Jurkat, Clone E6-1 (cell line): ENCODE measurements at regions not wholly inside any gene's neighbourhood (a gene's known extent, or its start where the extent isn't known, plus 50 kb on each side); places are given as distances from the start of the nearest gene placed in this dataset.
A peak's percentile ranks its signal among the peaks of the same experiment; 100 is the strongest.

Source experiments
- DNase-seq: peaks from one replicate; pipeline ENCODE4 v3.0.0-alpha.2; 2011; ENCODE audit warnings: low read depth, low spot score
- H3K4me3 ChIP-seq: 2 replicates; pipeline ENCODE4 v1.5.1; 2011; ENCODE audit warnings: mild to moderate bottlenecking, low read length, control low read depth, moderate library complexity

DNA sequence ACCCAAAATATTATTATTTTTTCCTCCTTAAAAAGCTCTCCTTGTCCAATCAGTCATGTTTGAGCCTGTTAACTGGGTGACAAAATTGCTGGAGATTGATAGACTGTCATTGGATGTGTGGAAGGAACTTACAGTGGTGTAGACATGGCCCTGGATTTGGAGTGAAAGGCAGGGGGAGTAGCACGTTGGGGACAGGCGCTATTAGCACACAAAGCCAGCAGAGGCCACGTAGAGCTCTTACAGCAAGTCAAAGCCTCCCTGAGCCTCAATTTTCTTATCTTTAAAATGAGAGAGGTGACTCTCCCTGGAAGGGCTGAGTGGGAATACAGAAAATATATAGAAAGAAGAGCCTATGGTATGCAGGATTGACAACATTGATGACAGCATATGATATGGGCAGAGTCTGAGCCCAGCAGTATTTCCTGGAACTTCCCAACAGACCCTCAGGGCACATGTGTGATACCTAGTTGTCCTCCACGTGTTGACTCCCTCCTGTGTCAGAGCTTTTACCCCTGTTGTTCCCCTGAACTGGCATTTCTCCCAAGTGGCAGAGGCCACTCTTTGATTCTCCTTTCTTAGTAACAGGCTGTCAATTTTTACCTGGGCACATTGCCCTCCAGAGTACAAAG lies 504.9 kb downstream of the VRK1 start:
- DNase-seq = peak; percentile 40
- H3K4me3 ChIP-seq = no peak overlapping the region

DNA sequence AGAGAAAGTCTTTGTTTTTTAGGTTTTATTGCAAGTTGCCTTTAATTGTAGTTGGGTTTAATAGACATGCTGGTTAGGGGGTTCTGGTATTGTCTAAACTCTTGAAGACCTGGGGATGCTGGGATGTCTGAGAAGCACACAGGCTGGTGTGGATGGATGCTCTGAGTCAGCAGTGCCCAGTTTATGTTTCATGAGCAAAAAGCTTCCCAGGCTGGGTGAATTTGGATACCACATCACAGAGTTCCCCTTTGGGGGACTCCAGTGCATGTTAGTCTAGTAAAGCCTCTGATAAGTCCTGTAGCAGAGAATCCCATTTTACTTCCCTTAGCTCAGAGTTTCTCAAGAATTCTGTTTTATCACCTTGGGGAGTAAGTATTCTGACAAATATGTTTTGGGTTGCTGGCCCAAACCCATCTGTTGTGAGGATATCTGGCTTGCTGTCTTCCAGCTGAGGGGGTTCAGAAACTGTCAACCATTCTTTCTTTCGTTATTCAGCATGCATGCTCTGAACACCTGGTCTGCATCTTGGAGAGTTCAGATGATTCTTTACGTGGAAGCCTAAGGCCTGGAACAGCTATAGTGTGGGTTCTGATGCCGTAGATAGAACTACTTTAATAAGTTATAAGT lies 509.1 kb downstream of the VRK1 start:
- no peak overlapping the region for H3K4me3 ChIP-seq
- DNase-seq = no peak

DNA sequence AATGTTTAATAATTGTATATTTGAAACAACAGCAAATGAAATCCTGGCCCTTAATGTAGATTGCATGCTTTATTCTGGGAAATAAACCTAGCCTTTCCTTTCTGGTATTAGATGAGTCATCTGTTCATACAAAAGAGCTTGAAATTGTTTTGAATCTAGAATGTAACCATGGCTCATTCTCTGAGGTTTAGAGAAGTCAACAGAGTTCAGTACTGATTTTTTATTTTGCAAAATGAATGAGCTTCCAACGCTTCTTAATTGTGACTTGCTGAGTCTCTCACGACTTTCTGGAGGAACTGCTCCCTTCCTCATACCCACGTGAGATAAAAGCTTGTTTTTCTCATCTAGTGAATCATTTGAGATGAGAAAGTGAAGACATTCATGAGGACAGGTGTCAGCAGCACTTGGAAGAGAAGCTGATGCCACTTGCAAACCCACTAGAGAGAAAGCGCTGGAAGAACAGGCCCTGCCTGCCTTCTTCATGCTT lies 509.6 kb downstream of the VRK1 start:
- no peak for DNase-seq
- no peak overlapping the region for H3K4me3 ChIP-seq

DNA sequence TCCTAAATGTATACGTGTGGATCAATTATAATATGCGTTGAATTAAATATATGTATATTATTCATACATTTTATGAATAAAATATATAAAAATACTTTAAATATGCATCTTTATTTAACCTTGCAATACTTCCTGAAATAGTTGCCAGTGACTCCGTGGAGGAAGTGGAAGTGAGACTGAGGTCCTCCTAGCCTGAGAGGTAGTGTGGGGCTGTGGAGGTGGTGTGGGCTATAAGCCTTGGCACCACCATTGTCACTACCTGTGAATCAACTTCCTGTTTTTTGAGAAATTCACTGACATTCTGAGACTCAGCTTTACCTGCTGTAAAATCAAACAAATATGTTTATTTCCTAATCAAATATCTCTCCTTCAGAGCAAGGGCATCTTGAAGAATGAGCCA lies 514.2 kb downstream of the VRK1 start:
- no peak for DNase-seq
- no peak overlapping the region for H3K4me3 ChIP-seq

DNA sequence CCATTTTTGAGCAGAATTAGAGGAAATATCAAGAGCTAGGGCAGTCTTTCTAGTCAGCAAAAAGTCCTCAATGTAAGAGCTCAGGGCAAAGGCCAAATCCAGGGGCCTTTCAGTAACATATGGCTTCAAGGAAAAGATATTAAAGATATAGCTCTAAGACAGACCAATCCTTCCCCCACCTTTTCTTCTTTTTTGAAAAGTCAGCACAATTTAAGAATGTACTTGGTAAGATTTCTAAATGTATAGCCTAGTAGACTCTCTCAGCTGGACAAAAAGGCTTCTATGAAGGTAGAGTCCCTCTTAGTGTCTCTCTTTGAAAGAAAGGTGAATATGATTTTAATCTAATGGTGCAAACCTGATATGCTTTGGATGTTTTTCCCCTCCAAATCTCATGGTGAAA lies 515.7 kb downstream of the VRK1 start:
- H3K4me3 ChIP-seq = no peak overlapping the region
- DNase-seq = no peak

DNA sequence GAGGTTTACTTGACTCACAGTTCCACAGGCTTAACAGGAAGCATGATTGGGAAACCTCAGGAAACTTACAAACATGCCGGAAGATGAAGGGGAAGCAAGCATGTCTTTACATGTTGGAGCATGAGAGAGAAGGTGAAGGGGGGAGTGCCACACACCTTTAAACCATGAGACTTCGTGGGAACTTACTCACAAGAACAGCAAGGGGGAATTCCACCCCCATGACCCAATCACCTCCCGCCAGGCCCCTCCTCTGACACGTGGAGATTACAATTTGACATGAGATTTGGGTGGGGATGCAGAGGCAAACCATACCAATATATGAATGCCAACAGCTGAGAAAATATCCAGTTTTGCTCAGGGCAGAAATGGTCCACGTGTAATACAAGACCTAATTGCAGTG lies 518.6 kb downstream of the VRK1 start:
- H3K4me3 ChIP-seq = no peak overlapping the region
- DNase-seq = no peak

DNA sequence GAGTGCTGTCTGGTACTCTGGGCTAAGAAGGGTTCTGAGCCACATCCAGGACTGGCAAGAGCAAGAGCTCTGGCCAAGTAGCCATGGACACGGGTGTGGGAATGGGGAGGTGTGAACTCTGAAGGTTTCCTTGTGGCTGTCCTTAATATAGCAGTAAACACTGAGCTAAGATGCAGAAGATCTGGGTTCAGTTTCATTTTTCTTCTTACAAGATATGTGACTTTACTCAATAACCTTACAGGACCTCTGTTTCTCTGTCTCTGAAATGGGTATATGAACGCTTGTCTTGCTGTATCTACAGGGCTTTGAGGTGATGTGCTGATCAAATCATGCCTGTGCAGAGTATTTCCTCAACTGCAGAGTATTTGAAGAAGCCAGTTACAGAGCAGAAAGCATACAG lies 521.2 kb downstream of the VRK1 start:
- no peak overlapping the region for H3K4me3 ChIP-seq
- no peak for DNase-seq

DNA sequence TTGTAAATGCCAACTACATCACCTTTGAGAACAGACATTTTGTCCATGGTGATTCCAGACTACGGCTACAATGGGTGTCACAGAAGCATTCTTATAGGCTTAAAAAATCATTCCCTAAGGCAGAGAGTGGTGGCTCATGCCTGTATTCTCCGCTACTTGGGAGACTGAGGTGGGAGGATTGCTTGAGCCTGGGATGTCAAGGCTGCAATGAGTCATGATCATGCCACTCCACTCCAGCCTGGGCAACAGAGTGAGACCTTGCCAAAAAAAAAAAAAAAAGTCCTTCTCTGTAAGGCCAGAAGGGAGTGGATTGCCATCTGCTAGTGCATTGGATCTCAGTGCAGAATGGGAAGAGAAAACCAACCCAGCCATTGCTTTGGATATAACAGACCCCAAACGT lies 522.5 kb downstream of the VRK1 start:
- H3K4me3 ChIP-seq = no peak overlapping the region
- DNase-seq = no peak

DNA sequence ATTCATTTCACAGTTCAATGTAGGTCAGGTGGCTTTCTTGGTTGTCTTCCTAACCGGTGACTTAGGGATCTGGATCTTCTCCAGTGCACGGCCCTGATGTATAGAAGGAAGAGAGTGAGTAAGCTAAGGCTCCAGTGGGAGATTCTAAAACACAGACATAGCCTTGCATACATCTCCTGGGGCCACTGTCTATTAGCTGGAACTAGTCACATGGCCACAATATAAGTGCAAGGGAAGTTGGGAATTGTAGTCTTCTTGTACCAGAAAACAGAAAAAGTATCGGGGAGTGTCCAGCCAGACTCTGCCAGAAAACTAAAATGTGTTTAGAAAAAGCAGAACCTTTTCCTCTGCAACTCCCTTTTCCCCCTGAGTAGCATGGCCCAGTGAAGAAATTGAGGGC lies 531.6 kb downstream of the VRK1 start:
- no peak for DNase-seq
- no peak overlapping the region for H3K4me3 ChIP-seq

DNA sequence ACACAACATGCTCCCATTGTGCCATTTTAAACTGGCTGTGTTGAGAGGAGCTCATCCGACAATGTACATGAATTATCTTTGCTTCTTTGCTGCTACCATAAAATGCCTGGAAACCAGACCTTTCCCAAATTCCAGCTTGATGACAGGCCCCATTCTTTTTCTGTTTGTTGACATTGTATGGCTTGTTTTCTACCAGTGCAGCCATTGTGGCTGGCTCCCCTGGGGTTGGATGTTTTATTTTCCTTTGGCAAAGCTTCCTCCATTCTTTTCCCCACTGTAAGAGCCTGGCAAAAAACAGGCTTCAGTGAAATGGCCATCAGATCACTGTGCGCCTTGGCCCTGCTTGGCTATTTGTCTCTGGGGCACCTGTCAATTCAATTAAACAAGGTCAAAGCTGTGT lies 532.5 kb downstream of the VRK1 start:
- DNase-seq = no peak
- no peak overlapping the region for H3K4me3 ChIP-seq

DNA sequence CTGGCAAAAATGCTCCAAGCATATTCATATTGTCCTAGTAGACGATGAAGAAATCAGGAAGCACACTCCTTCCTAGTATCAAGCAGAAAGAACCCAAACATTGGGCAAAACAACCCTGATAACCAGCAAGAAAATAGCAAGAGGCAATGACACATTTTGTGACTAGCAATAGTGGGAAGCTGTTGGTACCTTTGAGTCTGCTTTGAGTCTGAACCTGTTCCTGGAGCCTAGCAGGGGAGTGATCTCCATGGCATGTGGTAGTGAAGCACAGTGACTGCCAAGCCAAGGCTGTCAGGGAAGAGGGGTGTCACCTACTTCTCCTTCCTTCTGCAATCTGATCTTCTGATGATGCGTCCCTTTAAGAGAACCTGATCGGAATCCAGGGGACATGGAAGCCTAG lies 533.9 kb downstream of the VRK1 start:
- no peak overlapping the region for H3K4me3 ChIP-seq
- DNase-seq = no peak

DNA sequence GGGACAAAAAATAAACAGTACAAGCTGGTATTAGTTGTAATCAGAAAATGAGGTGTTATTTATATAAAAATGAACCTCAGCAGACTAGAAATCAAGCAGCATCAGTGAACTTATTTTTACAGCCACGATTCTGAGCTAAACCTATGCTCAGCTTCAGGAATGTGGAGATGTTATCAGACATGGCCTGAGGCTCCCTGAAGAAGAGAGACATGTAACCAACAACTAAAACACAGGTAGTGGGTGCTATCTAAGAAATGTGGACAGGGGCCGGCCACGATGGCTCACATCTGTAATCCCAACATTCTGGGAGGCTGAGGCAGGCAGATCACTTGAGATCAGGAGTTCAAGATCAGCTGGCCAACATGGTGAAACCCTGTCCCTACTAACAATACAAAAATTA lies 534.3 kb downstream of the VRK1 start:
- H3K4me3 ChIP-seq = no peak overlapping the region
- DNase-seq = no peak

DNA sequence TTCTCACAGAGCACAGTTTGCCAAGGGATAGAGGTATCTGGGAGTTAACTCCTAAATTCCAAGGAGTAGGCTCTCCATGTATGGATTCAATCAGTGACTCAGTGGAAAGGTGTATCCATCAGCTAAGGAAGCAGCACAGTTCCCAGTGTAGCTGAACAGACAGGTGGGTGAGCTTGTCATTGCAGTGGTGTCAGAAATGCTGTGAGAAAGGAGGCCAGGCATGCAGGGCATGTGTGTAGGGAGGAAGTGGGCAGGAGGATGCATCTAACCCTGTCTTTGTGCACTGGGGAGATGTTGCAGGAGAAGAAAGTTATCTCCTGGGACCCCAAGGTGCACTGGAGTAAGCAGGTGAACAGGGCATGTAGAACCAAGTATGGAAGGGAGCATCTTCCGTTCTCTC lies 539.0 kb downstream of the VRK1 start:
- peak; percentile 59 for DNase-seq
- no peak overlapping the region for H3K4me3 ChIP-seq

DNA sequence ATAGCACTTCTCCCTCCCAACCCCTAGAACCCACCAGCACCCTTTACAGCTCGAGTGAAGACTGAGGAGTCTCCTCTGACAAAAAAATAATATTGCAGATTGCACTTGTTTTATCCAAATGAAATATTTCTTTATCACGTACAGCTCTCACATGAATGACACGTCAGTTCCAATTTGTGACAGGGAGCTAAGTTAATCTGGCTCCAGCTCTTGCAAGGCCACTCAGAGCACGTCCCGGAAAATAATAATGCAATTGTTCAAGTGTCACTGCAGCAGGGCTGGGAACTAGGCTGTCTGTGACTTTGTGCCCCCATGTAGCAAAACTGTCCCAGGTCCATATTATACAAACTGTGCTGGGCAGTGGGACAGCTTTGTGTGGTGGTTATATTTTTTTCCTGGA lies 539.6 kb downstream of the VRK1 start:
- DNase-seq = no peak
- no peak overlapping the region for H3K4me3 ChIP-seq

DNA sequence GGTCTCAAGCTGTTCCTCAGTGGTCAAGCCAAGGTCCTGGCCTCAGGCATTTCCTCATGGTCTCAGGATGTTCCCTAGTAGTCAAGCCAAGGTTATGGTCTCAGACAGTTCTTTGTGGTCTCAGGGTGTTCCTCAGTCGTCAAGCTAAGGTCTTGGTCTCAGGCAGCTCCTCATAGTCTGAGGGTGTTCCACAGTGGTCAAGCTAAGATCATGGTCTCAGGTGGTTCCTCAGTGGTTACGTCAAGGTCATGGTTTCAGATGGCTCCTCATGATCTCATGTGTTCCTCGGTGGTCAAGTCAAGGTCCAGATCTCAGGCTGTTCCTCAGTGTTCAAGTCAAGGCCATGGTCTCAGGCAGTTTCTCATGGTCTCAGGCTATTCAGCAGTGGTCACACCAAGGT lies 540.1 kb downstream of the VRK1 start:
- no peak for DNase-seq
- no peak overlapping the region for H3K4me3 ChIP-seq

DNA sequence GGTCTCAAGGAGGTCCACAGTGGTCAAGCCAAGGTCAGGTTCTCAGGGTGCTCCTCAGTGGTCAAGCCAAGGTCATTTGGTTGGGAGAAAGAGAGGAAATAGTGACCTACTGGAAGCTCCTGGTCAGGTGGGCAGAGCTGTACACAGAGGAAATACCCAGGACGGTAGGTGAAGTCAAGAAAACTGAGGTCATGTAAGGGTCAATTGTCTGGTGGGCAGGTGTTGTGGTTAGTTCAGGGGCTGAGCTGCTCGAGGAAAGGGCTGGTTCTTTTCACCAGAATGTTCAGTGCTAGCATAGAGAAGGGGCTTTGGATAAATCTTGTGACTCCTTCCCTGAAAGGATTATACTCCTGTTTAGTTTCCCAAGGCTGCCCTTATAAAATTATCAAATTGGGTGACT lies 540.5 kb downstream of the VRK1 start:
- no peak overlapping the region for H3K4me3 ChIP-seq
- no peak for DNase-seq

DNA sequence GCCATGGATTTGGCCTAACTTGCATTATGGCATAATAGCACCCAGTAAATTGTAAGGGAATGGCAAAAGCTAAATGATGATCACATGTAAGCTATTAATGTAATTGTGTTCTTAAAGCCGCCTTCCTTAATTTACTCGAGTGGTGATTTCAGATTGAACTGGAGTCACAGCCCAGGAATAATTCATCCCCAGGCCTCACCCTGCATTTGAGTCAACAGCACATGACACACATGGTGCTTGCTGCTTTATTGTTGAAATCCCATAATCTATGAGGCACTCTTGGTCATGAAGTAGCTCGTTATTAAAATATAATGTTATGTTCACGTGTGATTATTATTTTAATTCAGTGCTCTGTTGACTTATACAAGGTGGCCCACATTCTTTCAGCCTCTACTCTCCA lies 547.5 kb downstream of the VRK1 start:
- no peak overlapping the region for H3K4me3 ChIP-seq

DNA sequence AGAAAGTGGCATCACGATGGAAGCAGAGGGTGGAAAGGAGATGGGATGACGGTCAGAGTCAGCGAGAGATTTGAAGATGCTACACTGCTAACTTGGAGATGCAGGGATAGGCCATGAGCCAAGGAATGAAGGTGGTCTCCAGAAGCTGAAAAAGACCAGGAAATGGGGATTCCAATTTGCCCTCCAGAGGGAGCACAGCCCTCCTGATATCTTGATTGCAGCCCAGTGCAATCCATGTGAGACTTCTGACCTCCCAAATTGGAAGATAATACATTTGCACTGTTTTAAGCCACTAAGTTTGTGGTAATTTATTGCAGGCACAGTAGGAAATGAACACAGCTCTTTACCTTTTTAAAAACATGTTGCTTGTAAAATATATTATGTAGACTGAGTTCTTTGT lies 549.5 kb downstream of the VRK1 start:
- no peak overlapping the region for H3K4me3 ChIP-seq
- DNase-seq = no peak

More for the DNA sequence above, 547.5 kb downstream of the VRK1 start:
- no peak for DNase-seq

DNA sequence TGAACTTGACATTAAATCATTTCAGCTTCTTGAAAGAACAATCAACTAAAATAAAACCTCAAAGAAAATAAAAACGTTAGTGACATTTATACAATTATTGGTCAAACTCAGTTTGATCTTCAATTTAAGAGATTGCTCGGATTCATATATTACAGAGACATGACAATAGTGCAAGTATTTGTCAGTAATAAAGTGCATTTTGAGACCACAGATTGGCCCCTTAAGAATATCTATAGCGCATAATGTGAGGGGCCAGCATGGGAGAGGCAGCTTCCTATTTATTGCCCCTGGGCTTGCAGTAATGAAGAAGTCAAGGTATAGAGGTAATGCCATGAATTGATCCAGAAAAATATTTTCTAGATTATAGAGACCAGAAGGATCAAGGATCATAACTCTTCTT lies 552.3 kb downstream of the VRK1 start:
- H3K4me3 ChIP-seq = no peak overlapping the region
- DNase-seq = no peak

DNA sequence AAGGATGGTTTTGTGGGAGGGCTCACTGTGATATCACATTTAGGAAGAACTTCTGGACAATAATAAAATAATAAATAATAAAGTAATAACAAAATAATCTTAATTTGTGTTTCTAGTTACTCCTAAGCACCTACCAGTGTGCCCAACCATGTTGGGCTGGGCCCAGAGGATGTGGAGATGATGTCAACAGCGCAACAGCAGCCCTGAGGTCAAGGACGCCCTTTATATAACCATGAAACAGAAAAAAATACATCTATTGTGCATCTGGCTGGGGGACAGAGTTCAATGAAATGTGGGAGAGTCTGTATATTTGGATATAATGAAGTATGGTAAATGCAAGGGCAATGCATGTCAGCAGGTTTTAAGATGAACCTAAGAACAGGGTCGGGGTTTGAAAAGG lies 552.8 kb downstream of the VRK1 start:
- H3K4me3 ChIP-seq = no peak overlapping the region
- no peak for DNase-seq

DNA sequence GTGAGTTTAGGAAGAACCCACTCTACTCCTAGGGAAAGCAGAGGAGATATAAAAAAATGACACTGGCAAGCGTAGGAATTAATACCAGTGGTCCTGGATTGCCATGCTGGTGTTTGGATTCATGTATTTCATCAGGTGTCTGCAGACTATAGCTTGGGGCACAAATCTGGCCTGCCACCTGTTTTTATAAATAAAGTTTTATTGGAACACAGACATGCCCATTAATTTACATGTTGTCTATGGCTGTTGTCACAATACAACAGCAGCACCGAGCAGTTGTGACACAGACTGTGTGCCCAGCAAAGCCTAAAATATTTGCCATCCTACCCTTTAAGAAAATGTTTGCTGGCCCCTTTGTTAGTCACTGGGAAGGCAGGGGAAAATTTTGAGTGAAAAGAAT lies 553.2 kb downstream of the VRK1 start:
- DNase-seq = no peak
- no peak overlapping the region for H3K4me3 ChIP-seq
